Fibroblast of the aortic adventitia (primary cell): ENCODE measurements at regions not wholly inside any gene's neighbourhood (a gene's known extent, or its start where the extent isn't known, plus 50 kb on each side); places are given as distances from the start of the nearest gene placed in this dataset.
"Not testable (repeated sequence)": the region's sequence is repeated elsewhere in the genome, so short reads cannot be mapped to it uniquely, and the experiment has no call there.

Source experiments
- DNase-seq: peaks from one replicate; pipeline ENCODE4 v3.0.0-alpha.2; 2010; ENCODE audit warnings: low read depth
- H3K4me3 ChIP-seq: 2 replicates; pipeline ENCODE4 v1.5.1; 2011; ENCODE audit warnings: low read depth, mild to moderate bottlenecking, control low read depth, low read length, moderate library complexity
- TF ChIP-seq, protein P1 (sequence below): IDR thresholded peaks from 2 replicates; pipeline ENCODE4 v1.5.1; 2011; ENCODE audit warnings: mild to moderate bottlenecking, low read length, control low read depth, inconsistent platforms; ENCODE audit not compliant: insufficient read depth

DNA sequence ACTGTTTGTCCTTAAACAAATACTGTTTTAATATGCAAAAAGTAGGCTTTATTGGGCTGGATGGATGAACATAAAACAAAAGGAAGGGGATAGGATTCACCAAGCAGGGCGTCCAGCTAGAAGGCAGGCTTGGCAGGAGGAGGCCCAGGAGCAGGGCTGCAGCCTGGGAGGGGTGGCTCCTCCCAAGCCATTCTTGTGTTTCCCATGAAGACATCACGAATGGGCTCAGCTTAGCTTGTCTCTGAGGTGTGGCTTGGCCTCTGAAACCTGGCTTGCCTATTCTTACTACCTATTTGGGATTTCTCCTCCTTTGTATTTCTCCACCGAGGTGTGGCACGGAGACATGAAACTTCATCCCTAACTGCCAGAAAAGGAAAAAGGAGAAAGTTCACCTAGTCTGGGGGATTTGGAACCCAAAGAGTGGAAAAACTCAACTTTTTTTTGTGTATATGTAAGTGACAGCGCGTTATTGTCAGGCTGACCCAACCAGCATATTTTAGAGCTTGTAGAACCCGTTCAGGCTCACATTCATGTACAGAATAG, 481.9 kb upstream of the SPRED2 start:
- TF ChIP-seq, protein P1, sequence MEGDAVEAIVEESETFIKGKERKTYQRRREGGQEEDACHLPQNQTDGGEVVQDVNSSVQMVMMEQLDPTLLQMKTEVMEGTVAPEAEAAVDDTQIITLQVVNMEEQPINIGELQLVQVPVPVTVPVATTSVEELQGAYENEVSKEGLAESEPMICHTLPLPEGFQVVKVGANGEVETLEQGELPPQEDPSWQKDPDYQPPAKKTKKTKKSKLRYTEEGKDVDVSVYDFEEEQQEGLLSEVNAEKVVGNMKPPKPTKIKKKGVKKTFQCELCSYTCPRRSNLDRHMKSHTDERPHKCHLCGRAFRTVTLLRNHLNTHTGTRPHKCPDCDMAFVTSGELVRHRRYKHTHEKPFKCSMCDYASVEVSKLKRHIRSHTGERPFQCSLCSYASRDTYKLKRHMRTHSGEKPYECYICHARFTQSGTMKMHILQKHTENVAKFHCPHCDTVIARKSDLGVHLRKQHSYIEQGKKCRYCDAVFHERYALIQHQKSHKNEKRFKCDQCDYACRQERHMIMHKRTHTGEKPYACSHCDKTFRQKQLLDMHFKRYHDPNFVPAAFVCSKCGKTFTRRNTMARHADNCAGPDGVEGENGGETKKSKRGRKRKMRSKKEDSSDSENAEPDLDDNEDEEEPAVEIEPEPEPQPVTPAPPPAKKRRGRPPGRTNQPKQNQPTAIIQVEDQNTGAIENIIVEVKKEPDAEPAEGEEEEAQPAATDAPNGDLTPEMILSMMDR, result no peak
- no peak overlapping the region for H3K4me3 ChIP-seq
- no peak for DNase-seq

DNA sequence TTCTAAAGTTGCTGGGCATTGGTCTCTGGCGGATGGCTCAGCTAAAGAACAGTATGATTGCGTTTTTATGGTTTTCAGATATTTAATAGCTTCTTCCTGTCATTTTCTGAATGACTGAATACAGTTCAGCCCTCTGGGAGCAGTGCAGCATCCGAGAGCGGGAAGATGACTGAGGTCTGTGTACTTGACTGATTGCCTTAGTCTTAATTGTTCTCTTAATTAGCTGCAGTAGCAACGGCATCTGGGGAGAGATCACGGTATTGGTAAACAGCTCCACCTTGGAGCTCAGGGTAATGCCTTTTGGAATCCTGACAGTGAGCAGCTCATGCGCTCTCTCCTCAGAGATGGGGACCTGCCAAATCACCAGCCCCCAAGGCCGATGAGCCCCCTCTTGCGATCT, 481.4 kb upstream of the SPRED2 start:
- H3K4me3 ChIP-seq, result no peak overlapping the region
- no peak for DNase-seq
- TF ChIP-seq, protein P1, result no peak

DNA sequence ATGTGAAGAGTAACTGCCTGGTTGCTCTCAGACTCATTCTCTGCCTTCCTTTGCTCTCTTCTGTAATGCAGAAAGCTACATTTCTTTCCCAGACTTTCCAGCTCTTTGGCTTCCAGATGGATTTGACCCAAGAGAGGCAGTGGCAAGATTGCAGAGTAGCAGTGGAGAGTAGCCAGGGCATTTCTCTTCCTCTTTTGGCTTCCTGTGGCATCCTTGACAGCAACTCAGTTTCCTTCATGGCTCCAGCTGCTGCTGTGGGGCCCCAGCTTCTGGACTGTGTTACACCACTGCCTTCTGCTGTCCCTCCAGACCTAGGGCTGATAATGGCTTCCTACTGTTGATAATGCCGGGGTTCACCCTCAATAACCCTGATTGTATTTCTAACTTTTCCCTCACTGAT, 469.4 kb upstream of the SPRED2 start:
- TF ChIP-seq, protein P1, result no peak
- H3K4me3 ChIP-seq, result no peak overlapping the region
- DNase-seq, result no peak

DNA sequence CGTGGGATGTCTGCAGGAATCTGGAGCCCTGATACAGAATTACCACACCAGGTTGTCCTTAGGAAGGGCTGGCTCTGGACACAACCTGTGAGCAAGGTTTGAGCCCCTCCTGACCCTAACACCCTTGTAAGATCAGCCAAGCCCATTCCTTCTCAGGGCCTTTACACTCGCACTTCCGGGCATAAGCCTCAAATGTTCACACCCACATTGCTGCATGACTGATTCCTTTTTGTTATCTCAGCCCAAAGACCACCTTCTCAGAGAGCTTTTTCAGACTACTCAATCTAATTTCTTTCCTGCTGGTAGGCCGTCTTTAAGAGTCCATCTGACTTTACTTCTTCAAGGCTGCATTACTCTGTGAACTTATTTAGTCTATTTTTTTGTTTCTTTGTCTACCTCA, 464.0 kb upstream of the SPRED2 start:
- DNase-seq, result no peak
- H3K4me3 ChIP-seq, result no peak overlapping the region
- TF ChIP-seq, protein P1, result no peak

DNA sequence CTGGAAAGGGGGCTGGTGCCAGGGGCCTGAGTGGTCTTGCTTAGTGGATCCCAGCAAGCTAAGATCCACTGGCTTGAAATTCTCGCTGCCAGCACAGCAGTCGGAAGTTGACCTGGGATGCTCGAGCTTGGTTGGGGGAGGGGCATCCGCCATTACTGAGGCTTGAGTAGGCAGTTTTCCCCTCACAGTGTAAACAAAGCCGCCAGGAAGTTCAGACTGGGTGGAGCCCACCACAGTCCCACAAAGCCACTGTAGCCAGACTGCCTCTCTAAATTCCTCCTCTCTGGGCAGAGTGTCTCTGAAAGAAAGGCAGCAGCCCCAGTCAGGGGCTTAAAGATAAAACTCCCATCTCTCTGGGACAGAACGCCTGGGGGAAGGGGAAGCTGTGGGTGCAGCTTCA, 457.7 kb upstream of the SPRED2 start:
- H3K4me3 ChIP-seq, DNase-seq: not testable (repeated sequence)

DNA sequence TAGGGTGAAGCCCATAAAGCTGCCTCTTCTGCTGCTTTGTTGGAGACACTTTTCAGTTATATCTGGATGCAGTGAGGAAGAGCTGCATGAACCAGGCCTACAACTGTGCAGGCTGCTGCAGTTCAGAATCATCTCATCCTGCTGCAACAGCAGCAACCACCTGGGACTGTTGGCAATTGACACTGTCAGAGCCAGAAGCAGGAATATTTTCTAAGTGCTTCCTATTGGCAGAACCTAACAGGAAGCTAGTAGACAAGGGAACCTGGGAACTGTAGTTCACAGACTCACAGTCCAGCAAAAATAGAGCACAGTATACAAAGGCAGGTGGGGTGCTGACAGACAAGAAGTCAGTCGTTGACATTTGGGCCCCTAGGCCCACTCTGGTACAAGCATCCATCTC, 452.9 kb upstream of the SPRED2 start:
- DNase-seq, result no peak
- TF ChIP-seq, protein P1, result no peak
- no peak overlapping the region for H3K4me3 ChIP-seq

DNA sequence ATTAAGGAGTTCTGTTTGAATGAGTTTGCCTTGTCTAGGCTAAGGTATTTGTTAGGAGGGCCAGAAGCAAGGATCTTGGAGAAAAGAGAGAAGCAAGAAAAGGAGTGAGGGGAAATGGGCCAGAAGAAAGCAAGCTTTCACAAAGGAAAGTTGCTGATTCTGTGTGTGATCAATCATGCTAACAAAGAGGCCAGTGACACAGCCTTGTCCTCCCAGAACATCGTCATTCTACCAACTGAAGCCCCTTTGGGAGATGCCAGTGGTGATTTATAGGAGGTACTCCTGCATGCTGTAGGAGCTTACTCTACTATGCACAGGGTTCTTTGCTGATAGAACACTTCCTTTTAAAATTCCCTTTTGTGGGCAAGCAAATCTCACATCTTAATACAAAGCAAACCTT, 449.2 kb upstream of the SPRED2 start:
- no peak overlapping the region for H3K4me3 ChIP-seq
- no peak for DNase-seq
- TF ChIP-seq, protein P1, result no peak
